IMR-90 (cell line): ENCODE measurements at regions not wholly inside any gene's neighbourhood (a gene's known extent, or its start where the extent isn't known, plus 50 kb on each side); places are given as distances from the start of the nearest gene placed in this dataset.

Source experiments
- ATAC-seq: fragments of 200-7000 bp; cut with Tn5 transposase; 2 replicates; pipeline ENCODE4 v1.9.1; 2020; ENCODE audit warnings: low read depth, mild to moderate bottlenecking, moderate library complexity
- BruUV-seq: library from RNA; stranded (reverse); fragments of 400-500 nt; replicated peaks from 2 replicates; lab custom pipeline; 2021; lab: Mats Ljungman, UMichigan
- CTCF ChIA-PET: fragments of 300-600 bp; formaldehyde crosslinking; extraction: SDS; loops from one replicate; lab custom pipeline; 2021; ENCODE audit warnings: antibody characterized with exemption; lab: Yijun Ruan, JAX
- POLR2A ChIA-PET: fragments of 300-600 bp; sonication (Branson Sonifier 250); formaldehyde crosslinking; loops from one replicate; lab custom pipeline; 2022; ENCODE audit warnings: antibody characterized with exemption; ENCODE audit not compliant: unreplicated experiment; lab: Charles Lee
- DNase-seq: peaks from one replicate; pipeline ENCODE4 v3.0.0; 2013
- H2AFZ ChIP-seq: replicated peaks from 2 replicates; pipeline ENCODE3; 2013; ENCODE audit warnings: low read length, mild to moderate bottlenecking; ENCODE audit not compliant: poor library complexity
- H2AK5ac ChIP-seq: 2 replicates; pipeline ENCODE4 v1.6.1; 2013; ENCODE audit warnings: low read depth, low read length, inconsistent platforms
- H2AK9ac ChIP-seq: replicated peaks from 2 replicates; pipeline ENCODE3; 2013; ENCODE audit warnings: mild to moderate bottlenecking, low read depth, low read length, moderate library complexity; ENCODE audit not compliant: poor library complexity
- H2BK120ac ChIP-seq: 2 replicates; pipeline ENCODE4 v1.6.1; 2013; ENCODE audit warnings: low read depth, low read length, inconsistent platforms
- H2BK15ac ChIP-seq: 3 replicates; pipeline ENCODE4 v1.6.1; 2013; ENCODE audit warnings: low read depth, low read length, inconsistent platforms
- H2BK20ac ChIP-seq: 2 replicates; pipeline ENCODE4 v1.6.1; 2013; ENCODE audit warnings: low read depth, mild to moderate bottlenecking, inconsistent platforms, low read length, moderate library complexity
- H2BK5ac ChIP-seq: 2 replicates; pipeline ENCODE4 v1.6.1; 2013; ENCODE audit warnings: mild to moderate bottlenecking, low read depth, low read length, inconsistent platforms; ENCODE audit not compliant: poor library complexity, severe bottlenecking
- H3K14ac ChIP-seq: replicated peaks from 2 replicates; pipeline ENCODE4 v1.6.1; 2013; ENCODE audit warnings: low read depth, low read length, inconsistent platforms
- H3K18ac ChIP-seq: 2 replicates; pipeline ENCODE4 v1.6.1; 2013; ENCODE audit warnings: low read depth, low read length, control low read depth
- H3K23ac ChIP-seq: 2 replicates; pipeline ENCODE4 v1.6.1; 2013; ENCODE audit warnings: low read depth, low read length, inconsistent platforms
- H3K27ac ChIP-seq: 2 replicates; pipeline ENCODE4 v1.5.1; 2013; ENCODE audit warnings: mild to moderate bottlenecking, control low read depth, low read length; ENCODE audit not compliant: insufficient read depth
- H3K27me3 ChIP-seq: 2 replicates; pipeline ENCODE4 v1.6.1; 2013; ENCODE audit warnings: low read length; ENCODE audit not compliant: control insufficient read depth, insufficient read depth
- H3K36me3 ChIP-seq: 2 replicates; pipeline ENCODE4 v1.6.1; 2013; ENCODE audit warnings: low read length, mixed read lengths; ENCODE audit not compliant: control insufficient read depth, insufficient read depth
- H3K4ac ChIP-seq: 2 replicates; pipeline ENCODE4 v1.6.1; 2013; ENCODE audit warnings: low read depth, low read length, inconsistent platforms
- H3K4me1 ChIP-seq: 2 replicates; pipeline ENCODE4 v1.6.1; 2013; ENCODE audit warnings: low read length, mixed read lengths; ENCODE audit not compliant: control insufficient read depth, insufficient read depth
- H3K4me2 ChIP-seq: 2 replicates; pipeline ENCODE4 v1.6.1; 2013; ENCODE audit warnings: low read depth, mild to moderate bottlenecking, control low read depth, low read length, moderate library complexity
- H3K4me3 ChIP-seq: 2 replicates; pipeline ENCODE4 v1.5.1; 2013; ENCODE audit warnings: low read depth, mild to moderate bottlenecking, control low read depth, low read length, moderate library complexity; ENCODE audit not compliant: insufficient read depth
- H3K56ac ChIP-seq: 2 replicates; pipeline ENCODE4 v1.6.1; 2013; ENCODE audit warnings: low read length, inconsistent platforms; ENCODE audit not compliant: insufficient read depth; ENCODE audit errors: extremely low read depth
- H3K79me1 ChIP-seq, 2 experiments: 2 replicates each; pipeline ENCODE4 v1.6.1; 2013; ENCODE audit warnings: low read length in 2 of 2, inconsistent platforms in 1 of 2, low read depth in 1 of 2
- H3K9ac ChIP-seq: 2 replicates; pipeline ENCODE4 v1.6.1; 2013; ENCODE audit warnings: low read depth, low read length, control low read depth
- H3K9me1 ChIP-seq: 2 replicates; pipeline ENCODE4 v1.6.1; 2013; ENCODE audit warnings: low read length, inconsistent platforms; ENCODE audit not compliant: insufficient read depth
- H3K9me3 ChIP-seq: 2 replicates; pipeline ENCODE4 v1.6.1; 2013; ENCODE audit warnings: low read length; ENCODE audit not compliant: control insufficient read depth, insufficient read depth
- H4K20me1 ChIP-seq: 2 replicates; pipeline ENCODE4 v1.6.1; 2013; ENCODE audit warnings: low read length, inconsistent platforms; ENCODE audit not compliant: insufficient read depth
- H4K5ac ChIP-seq: 2 replicates; pipeline ENCODE4 v1.6.1; 2013; ENCODE audit warnings: mild to moderate bottlenecking, low read depth, low read length, control low read depth
- H4K8ac ChIP-seq, 2 experiments: 2 replicates each; pipeline ENCODE4 v1.6.1; 2013; ENCODE audit warnings: low read depth in 2 of 2, low read length in 2 of 2, control low read depth in 1 of 2, inconsistent platforms in 1 of 2
- H4K91ac ChIP-seq: 2 replicates; pipeline ENCODE4 v1.6.1; 2013; ENCODE audit warnings: low read depth, low read length, inconsistent platforms; ENCODE audit not compliant: insufficient read depth
- FOS ChIP-seq: fragments of 150-350 bp; IDR thresholded peaks from 2 replicates; pipeline ENCODE4 v1.6.1; 2016; ENCODE audit warnings: low read depth, low read length
- WGBS, 2 experiments: methylation state at CpG; one replicate each; pipeline versions ENCODE4 v1.1.5 to v1.1.7; 2013; ENCODE audit warnings: missing lambda C conversion rate in 2 of 2; ENCODE audit not compliant: insufficient read length in 1 of 2; ENCODE audit errors: extremely low coverage in 2 of 2; 5-methylcytosine and 5-hydroxymethylcytosine counted together
- dilution Hi-C: fragments of 300-500 bp; cut with HindIII; formaldehyde crosslinking; loops from one replicate; pipeline ENCODE4 v1.14.3; 2018; ENCODE audit warnings: low sequenced_read_pairs; ENCODE audit not compliant: unreplicated experiment
- in situ Hi-C: fragments of 300-500 bp; cut with MboI; formaldehyde crosslinking; loops from 3 replicates; pipeline ENCODE4 v1.14.3; 2019; ENCODE audit warnings: low sequenced_read_pairs, inconsistent platforms, mixed read lengths
- intact Hi-C: fragments of 100-400 bp; cut with micrococcal nuclease; formaldehyde crosslinking; loops from 2 replicates; pipeline ENCODE4 v1.10.0; 2022
- TF ChIP-seq, protein P1 (sequence below): conservative IDR thresholded peaks from 2 replicates; pipeline ENCODE4 v1.5.1; 2012; ENCODE audit warnings: mild to moderate bottlenecking, low read depth, low read length, improper control_type of control experiment

DNA sequence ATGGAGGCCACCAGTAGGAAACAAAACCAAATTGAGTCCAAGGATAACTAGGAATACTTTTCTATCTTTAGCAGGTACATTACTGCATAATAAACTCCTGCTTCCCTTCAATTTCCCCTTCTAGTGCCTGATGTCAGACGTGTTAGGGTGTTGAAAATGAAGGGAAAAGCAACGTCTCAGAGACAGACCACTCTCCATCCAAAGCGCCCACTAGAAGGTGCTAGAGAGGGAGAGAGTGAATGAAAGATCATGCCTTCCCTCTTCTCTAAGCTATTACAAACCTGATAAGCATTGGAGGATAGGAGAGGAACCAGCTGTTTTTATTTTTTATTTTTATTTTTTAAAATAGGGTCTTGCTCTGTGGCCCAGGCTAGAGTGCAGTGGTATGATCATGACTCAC lies 64.1 kb downstream of the ZNF641 start:
- DNase-seq (no peak), ATAC-seq (no peak)
- no peak for TF ChIP-seq FOS
- TF ChIP-seq, protein P1, sequence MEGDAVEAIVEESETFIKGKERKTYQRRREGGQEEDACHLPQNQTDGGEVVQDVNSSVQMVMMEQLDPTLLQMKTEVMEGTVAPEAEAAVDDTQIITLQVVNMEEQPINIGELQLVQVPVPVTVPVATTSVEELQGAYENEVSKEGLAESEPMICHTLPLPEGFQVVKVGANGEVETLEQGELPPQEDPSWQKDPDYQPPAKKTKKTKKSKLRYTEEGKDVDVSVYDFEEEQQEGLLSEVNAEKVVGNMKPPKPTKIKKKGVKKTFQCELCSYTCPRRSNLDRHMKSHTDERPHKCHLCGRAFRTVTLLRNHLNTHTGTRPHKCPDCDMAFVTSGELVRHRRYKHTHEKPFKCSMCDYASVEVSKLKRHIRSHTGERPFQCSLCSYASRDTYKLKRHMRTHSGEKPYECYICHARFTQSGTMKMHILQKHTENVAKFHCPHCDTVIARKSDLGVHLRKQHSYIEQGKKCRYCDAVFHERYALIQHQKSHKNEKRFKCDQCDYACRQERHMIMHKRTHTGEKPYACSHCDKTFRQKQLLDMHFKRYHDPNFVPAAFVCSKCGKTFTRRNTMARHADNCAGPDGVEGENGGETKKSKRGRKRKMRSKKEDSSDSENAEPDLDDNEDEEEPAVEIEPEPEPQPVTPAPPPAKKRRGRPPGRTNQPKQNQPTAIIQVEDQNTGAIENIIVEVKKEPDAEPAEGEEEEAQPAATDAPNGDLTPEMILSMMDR: 0 out of 2 replicates have a peak, but pooled peaks have one; percentile 7
- no peak overlapping the region for H3K4ac ChIP-seq
- H2AK5ac ChIP-seq: no peak overlapping the region
- no peak overlapping the region for H2BK15ac ChIP-seq
- H3K23ac ChIP-seq: no peak overlapping the region
- H4K91ac ChIP-seq: no peak overlapping the region
- no peak overlapping the region for H2AK9ac ChIP-seq
- no peak overlapping the region for H3K14ac ChIP-seq
- H2BK20ac ChIP-seq: no peak overlapping the region
- no peak overlapping the region for H2BK120ac ChIP-seq
- dilution Hi-C loops: no loop called here
- intact Hi-C loops: loop anchor here (10.0 kb wide), 1 partner anchor 328 kb away; no protein-coding TSS in a partner anchor
- H4K20me1 ChIP-seq: no peaks in the 10 kb centered on the region
- no peak overlapping the region for H3K4me3 ChIP-seq
- ChIA-PET POLR2A (no interaction called here), CTCF (no interaction called here)
- no peak overlapping the region for H4K5ac ChIP-seq
- no peak overlapping the region for H4K8ac ChIP-seq
- H3K18ac ChIP-seq: no peak overlapping the region
- no peak overlapping the region for H2AFZ ChIP-seq
- no TSS peak for BruUV-seq
- H3K4me1 ChIP-seq: no peaks in the 10 kb centered on the region
- no peaks in the 10 kb centered on the region for H3K9me3 ChIP-seq
- H3K56ac ChIP-seq: no peak overlapping the region
- H3K4me2 ChIP-seq: no peak overlapping the region
- H3K79me1 ChIP-seq: no peaks in the 10 kb centered on the region
- H3K27me3 ChIP-seq: no peaks in the 10 kb centered on the region; the same call in 1 of the 2 replicates
- H3K36me3 ChIP-seq: no peaks in the 10 kb centered on the region
- in situ Hi-C loops: no loop called here
- H3K9ac ChIP-seq: no peak overlapping the region
- H3K9me1 ChIP-seq: no peaks in the 10 kb centered on the region
- WGBS, 2 experiments: no CpG with 5 or more reads among the region's 3 CpGs
- H2BK5ac ChIP-seq: no peak overlapping the region
- H3K27ac ChIP-seq: no peak overlapping the region
